ACC112 (cell line): ENCODE measurements at regions not wholly inside any gene's neighbourhood (a gene's known extent, or its start where the extent isn't known, plus 50 kb on each side); places are given as distances from the start of the nearest gene placed in this dataset.

Experiments used
- H2AFZ ChIP-seq: fragments of 200-600 bp; sonication (generic); one replicate; pipeline ENCODE4 v1.6.0; 2017; ENCODE audit warnings: antibody characterized with exemption, low read length; ENCODE audit not compliant: unreplicated experiment
- H3K27ac ChIP-seq: fragments of 200-600 bp; sonication (generic); 2 replicates; pipeline ENCODE4 v1.5.1; 2014; ENCODE audit warnings: low read depth, mild to moderate bottlenecking, antibody characterized with exemption, low read length, moderate library complexity
- H3K27me3 ChIP-seq: fragments of 200-600 bp; sonication (generic); 2 replicates; pipeline ENCODE4 v1.6.1; 2014; ENCODE audit warnings: mild to moderate bottlenecking, antibody characterized with exemption, low read length, moderate library complexity, mixed read lengths; ENCODE audit not compliant: insufficient read depth
- H3K36me3 ChIP-seq: fragments of 200-600 bp; sonication (generic); 2 replicates; pipeline ENCODE4 v1.6.1; 2016; ENCODE audit warnings: mild to moderate bottlenecking, antibody characterized with exemption, low read length, moderate library complexity, mixed read lengths; ENCODE audit not compliant: insufficient read depth
- H3K4me1 ChIP-seq: fragments of 200-600 bp; sonication (generic); one replicate; pipeline ENCODE4 v1.6.1; 2016; ENCODE audit warnings: low read length, mixed read lengths; ENCODE audit not compliant: insufficient read depth, unreplicated experiment, control insufficient read depth
- H3K4me3 ChIP-seq: fragments of 200-600 bp; sonication (generic); 2 replicates; pipeline ENCODE4 v1.5.1; 2014; ENCODE audit warnings: mild to moderate bottlenecking, low read depth, low read length
- H3K79me2 ChIP-seq: fragments of 200-600 bp; sonication (generic); one replicate; pipeline ENCODE4 v1.6.0; 2016; ENCODE audit warnings: low read length; ENCODE audit not compliant: control insufficient read depth, unreplicated experiment, insufficient read depth

GRCh38 chr15:94709319-94709718 is 478.0 kb downstream of the MCTP2 start:
- Histone ChIP-seq H3K4me1 (no peaks in the 10 kb centered on the region), H3K36me3 (no peaks in the 10 kb centered on the region), H3K79me2 (no peaks in the 10 kb centered on the region), H2AFZ (no peak overlapping the region), H3K27ac (no peak overlapping the region), H3K4me3 (no peak overlapping the region), H3K27me3 (no peaks in the 10 kb centered on the region)

GRCh38 chr15:94722024-94722636 is 490.8 kb downstream of the MCTP2 start:
- no peaks in the 10 kb centered on the region for H3K4me1 ChIP-seq

GRCh38 chr15:94723801-94724200 is 492.4 kb downstream of the MCTP2 start:
- Histone ChIP-seq H3K27me3 (no peaks in the 10 kb centered on the region), H3K36me3 (no peaks in the 10 kb centered on the region), H2AFZ (no peak overlapping the region), H3K4me3 (no peak overlapping the region), H3K27ac (no peak overlapping the region), H3K79me2 (no peaks in the 10 kb centered on the region), H3K4me1 (no peaks in the 10 kb centered on the region)

More at GRCh38 chr15:94722024-94722636, 490.8 kb downstream of the MCTP2 start:
- no peak overlapping the region for H2AFZ ChIP-seq
- no peaks in the 10 kb centered on the region for H3K79me2 ChIP-seq
- no peak overlapping the region for H3K4me3 ChIP-seq
- H3K27ac ChIP-seq: no peak overlapping the region
- H3K27me3 ChIP-seq: no peaks in the 10 kb centered on the region
- H3K36me3 ChIP-seq: no peaks in the 10 kb centered on the region

- Histone ChIP-seq H3K79me2 (no peaks in the 10 kb centered on the region), H3K4me1 (no peaks in the 10 kb centered on the region), H2AFZ (no peak overlapping the region), H3K4me3 (no peak overlapping the region), H3K27ac (no peak overlapping the region), H3K27me3 (no peaks in the 10 kb centered on the region), H3K36me3 (no peaks in the 10 kb centered on the region)
Measured at GRCh38 chr15:94731286-94731685, 499.9 kb downstream of the MCTP2 start.

GRCh38 chr15:94734460-94734859 is 503.1 kb downstream of the MCTP2 start:
- Histone ChIP-seq H3K79me2 (no peaks in the 10 kb centered on the region), H3K4me1 (no peaks in the 10 kb centered on the region), H3K27me3 (no peaks in the 10 kb centered on the region), H3K36me3 (no peaks in the 10 kb centered on the region), H3K4me3 (no peak overlapping the region), H2AFZ (no peak overlapping the region), H3K27ac (no peak overlapping the region)

- Histone ChIP-seq H2AFZ (no peak overlapping the region), H3K79me2 (no peaks in the 10 kb centered on the region), H3K27ac (no peak overlapping the region), H3K36me3 (no peaks in the 10 kb centered on the region), H3K4me1 (no peaks in the 10 kb centered on the region), H3K4me3 (no peak overlapping the region), H3K27me3 (no peaks in the 10 kb centered on the region)
Measured at GRCh38 chr15:94736236-94736635, 504.9 kb downstream of the MCTP2 start.

- Histone ChIP-seq H3K4me1 (no peaks in the 10 kb centered on the region), H2AFZ (no peak overlapping the region), H3K4me3 (no peak overlapping the region), H3K79me2 (no peaks in the 10 kb centered on the region), H3K27ac (no peak overlapping the region), H3K27me3 (no peaks in the 10 kb centered on the region), H3K36me3 (no peaks in the 10 kb centered on the region)
Measured at GRCh38 chr15:94739639-94740038, 508.3 kb downstream of the MCTP2 start.

- Histone ChIP-seq H3K27ac (no peak overlapping the region), H3K4me1 (no peaks in the 10 kb centered on the region), H3K4me3 (no peak overlapping the region), H3K27me3 (no peaks in the 10 kb centered on the region), H3K36me3 (no peaks in the 10 kb centered on the region), H3K79me2 (no peaks in the 10 kb centered on the region), H2AFZ (no peak overlapping the region)
Measured at GRCh38 chr15:94740469-94740868, 509.1 kb downstream of the MCTP2 start.

GRCh38 chr15:94743668-94744067 is 512.3 kb downstream of the MCTP2 start:
- Histone ChIP-seq H3K79me2 (no peaks in the 10 kb centered on the region), H3K27ac (no peak overlapping the region), H3K4me3 (no peak overlapping the region), H3K4me1 (no peaks in the 10 kb centered on the region), H3K36me3 (no peaks in the 10 kb centered on the region), H2AFZ (no peak overlapping the region), H3K27me3 (no peaks in the 10 kb centered on the region)

GRCh38 chr15:94744080-94744793 is 512.9 kb downstream of the MCTP2 start:
- Histone ChIP-seq H3K4me1 (no peaks in the 10 kb centered on the region), H3K36me3 (no peaks in the 10 kb centered on the region), H3K4me3 (no peak overlapping the region), H3K27ac (no peak overlapping the region), H3K79me2 (no peaks in the 10 kb centered on the region), H3K27me3 (no peaks in the 10 kb centered on the region), H2AFZ (no peak overlapping the region)

- Histone ChIP-seq H3K27ac (no peak overlapping the region), H3K4me1 (no peaks in the 10 kb centered on the region), H3K36me3 (no peaks in the 10 kb centered on the region), H2AFZ (no peak overlapping the region), H3K4me3 (no peak overlapping the region), H3K27me3 (no peaks in the 10 kb centered on the region), H3K79me2 (no peaks in the 10 kb centered on the region)
Measured at GRCh38 chr15:94745371-94745770, 514.0 kb downstream of the MCTP2 start.
